Midbrain (tissue), 1 donor: ENCODE measurements at regions not wholly inside any gene's neighbourhood (a gene's known extent, or its start where the extent isn't known, plus 50 kb on each side); places are given as distances from the start of the nearest gene placed in this dataset.
"Not testable (repeated sequence)": the region's sequence is repeated elsewhere in the genome, so short reads cannot be mapped to it uniquely, and the experiment has no call there.

Source experiments
- DNase-seq: peaks from one replicate; lab custom pipeline; 2025; lab: John Stamatoyannopoulos, UW

DNA sequence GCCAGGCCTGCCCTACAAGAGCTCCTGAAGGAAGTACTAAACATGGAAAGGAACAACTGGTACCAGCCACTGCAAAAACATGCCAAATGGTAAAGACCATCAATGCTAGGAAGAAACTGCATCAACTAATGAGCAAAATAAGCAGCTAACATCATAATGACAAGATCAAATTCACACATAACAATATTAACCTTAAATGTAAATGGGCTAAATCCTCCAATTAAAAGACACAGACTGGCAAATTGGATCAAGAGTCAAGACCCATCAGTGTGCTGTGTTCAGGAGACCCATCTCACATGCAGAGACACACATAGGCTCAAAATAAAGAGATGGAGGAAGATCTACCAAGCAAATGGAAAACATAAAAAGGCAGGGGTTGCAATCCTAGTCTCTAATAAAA lies 119.0 kb upstream of the CARMIL1 start:
- not testable (repeated sequence) for DNase-seq

DNA sequence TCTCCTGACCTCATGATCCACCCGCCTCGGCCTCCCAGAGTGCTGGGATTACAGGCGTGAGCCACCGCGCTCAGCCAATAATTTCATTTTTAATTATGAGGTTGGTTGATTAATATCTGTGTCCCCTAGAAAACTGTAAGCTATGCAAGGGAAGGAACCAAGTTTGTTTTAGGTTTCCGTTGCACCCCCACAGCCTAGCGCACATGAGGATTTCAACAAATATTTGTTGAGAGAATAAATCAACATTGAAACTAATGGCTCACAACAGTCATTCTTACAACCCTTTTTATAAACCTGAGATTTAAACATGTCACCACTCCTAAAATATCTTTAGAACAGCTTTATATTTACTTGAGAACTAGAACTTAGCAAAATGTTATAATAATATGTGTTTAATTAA lies 114.0 kb upstream of the CARMIL1 start:
- no peak for DNase-seq

DNA sequence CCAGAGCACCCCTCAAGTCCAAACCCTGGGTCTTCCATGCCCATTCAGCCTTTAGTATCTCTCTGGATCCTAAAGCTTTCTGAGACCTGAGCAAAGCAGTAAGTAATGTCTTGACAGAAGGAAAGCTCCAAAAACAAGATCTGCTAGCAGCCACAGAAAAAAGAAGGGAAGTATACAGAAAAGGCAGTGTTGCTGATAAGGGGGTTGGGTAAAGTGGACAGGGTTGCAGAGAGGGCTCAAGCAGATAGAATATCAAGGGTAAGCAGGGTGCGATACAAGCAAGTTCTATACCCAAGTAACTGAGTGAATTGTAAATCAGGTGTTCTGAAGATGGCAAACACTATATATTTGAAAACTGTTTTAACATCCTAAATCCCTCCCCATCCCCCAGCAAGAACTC lies 113.4 kb upstream of the CARMIL1 start:
- no peak for DNase-seq

DNA sequence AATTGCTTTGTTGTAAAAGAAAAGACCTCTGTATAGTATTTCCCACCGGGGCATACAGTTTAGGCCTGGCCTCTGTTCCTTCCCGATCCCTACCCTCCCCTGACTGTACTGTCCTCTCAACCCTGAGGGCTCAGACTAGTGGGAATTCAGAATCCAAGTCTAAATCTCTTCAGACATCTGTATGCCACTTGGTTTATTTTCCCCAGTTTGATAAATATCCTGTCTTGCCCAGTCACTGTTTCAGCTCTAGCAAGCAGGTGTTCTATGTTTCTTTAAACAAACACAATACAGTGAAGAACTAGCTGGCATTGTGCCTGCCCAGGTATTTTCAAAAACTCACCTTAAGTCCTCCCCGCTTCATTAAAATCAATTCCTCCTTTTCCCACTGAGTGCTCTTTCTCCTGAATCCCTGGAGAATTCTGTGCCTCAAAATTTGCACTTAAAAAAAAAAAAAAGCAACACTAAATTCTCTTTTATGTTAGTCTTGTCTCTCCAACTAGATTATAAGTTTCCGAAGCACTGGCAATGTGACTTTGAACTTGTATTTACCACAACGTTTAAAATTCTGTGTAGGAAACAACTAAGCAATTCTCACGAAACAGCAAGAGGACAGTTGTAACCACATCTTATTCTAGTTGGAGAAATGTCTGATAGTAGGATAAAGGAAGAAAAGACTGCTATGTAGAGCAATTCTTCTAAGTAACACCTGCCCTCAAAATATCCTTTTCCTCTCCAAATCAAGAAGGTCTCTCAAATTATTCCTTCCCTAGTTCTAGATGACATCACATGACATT lies 112.0 kb upstream of the CARMIL1 start:
- no peak for DNase-seq

DNA sequence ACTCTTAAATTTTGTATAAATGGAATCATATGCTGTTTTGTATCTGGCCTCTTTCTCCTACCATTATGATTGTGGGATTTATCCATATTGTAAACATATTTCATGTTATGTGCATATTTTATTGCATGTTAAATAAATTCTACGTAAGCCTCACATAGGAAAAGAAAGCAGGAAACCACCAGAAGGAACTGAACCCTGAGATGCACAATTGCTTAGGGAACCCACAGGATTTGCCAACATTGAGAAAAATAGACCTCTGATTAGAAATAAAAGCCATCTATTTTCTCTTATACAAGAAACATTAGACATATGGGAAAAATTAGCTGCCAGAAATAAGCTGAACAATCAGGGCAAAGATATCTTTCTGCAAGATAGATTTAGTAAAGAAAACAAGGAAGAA lies 111.2 kb upstream of the CARMIL1 start:
- no peak for DNase-seq

DNA sequence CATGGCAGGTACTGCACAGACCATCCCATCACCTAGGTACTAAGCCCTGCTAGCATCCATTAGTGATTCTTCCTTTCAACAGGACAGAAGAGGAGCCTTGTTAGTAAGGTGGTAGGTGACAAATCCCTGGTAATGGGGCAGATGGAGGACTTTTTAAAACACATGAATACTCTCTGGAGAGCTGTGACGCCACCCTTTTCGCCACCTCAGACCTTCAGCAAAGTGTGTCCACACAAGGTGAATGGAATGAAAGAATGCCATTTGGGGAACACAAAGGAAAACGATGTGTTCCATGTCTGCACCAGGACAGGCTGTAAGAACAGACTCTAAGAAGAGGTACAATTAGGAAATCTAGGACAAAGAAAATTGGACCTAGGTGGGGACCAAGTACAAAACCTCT lies 110.5 kb upstream of the CARMIL1 start:
- no peak for DNase-seq

DNA sequence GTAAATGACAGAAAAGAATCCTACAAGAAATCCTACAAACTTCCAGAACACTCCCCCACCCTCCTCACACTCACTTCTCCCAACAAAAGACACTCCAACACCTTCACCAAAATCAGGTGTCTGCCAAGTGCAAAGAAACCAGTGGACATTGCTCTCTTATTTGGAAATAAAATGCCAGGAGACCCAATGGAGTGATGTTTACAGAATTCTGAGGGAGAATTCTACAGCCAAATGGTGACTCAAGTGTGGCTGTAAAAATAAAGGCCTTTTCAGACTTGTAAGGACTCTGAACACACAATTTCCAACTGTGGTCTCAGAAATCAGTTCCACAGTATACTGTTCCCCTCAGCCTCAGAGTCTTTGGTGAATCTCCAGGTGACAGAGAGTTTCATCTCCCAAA lies 109.6 kb upstream of the CARMIL1 start:
- DNase-seq, result no peak

DNA sequence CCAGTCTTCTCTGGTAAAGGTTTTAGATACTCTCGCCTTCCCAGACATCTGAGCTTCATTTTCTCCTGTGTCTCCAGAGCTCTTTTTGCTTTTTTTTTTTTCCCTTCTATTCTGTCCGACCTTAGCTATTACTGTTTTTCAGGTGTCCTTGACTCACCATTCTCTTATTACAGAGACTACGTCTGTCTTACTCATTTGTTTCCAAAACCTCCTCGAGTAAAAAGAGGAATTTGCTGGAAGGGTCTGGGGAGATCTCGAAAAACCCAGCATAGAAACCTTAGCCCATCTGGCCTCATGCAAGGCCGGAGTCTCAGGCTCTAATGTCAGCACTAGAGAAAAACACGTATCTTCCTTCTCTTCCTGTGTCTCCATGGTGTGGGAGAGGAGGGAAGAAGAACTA lies 109.2 kb upstream of the CARMIL1 start:
- DNase-seq, result no peak

DNA sequence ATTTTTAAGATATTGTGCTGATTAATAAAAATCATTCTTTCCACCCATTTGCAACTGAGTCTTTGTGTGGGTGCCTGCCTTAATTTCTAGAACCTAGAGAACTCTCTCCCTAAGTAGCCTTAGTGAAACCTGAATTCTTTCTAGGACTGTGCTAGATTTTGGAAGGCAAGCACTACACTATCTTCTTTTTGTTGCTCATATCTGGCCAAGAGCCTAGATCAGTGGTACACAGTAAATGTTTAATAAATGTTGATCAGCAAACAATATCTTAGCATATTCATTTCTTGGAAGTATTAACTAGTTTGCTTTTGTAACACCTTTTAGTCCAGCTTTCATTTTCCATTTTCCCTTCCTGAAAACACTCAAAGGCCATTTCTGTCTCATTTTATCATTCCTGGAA lies 108.5 kb upstream of the CARMIL1 start:
- no peak for DNase-seq

DNA sequence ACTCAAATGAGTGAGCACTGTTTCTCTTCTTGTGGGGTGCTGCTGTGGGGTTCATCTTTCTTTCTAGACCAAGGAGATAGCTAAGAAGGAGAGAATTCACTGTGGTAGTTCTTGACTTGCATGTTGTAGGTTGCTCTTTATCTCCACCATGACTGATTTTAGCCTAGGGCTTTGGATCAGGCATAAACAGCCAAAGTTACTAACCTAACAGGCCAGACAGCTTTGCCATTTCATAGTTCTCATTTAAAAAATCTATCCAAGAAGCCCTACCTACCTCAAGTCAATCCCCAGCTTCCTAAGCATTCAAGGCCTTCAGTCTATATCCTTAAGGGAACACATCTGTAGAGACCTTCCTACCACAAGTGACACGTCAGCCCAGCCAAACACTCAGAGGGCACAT lies 107.9 kb upstream of the CARMIL1 start:
- DNase-seq, result no peak

DNA sequence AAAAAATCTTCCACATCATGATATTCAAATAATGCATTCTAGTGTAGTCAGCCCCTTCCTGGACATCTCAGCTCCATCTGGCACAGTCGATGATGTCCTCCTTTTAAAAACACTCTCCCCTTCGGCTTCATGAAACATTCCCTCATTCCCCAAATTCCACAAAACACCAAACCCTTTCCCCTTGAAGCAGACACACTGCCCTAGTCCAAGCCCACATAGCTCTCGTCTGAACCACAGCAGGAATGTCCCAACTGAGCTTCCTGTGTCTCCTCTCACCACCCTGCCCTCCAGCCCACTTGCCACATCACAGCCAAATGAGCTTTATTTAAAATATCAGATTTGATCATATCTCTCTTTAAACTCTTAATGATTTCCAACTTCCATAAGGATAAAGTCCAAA lies 106.4 kb upstream of the CARMIL1 start:
- DNase-seq, result no peak

DNA sequence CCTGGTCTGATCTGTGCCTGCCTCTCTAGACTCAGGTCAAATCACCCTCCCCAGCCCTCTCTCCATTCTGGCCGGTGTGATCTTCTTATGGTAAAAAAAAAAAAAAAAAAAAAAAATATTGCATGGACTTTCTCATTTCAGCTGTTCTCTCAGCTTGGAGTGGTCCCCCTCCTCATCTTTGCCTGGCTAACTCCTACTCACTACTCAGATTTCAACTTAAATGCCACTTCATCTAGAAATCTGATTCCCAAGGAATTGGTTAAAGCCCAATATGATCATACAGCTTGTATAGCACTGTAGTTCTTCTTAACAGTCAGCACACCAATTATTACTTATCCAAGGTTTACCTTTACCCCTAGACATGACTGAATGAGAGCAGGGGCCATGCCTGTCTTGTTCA lies 105.9 kb upstream of the CARMIL1 start:
- no peak for DNase-seq

DNA sequence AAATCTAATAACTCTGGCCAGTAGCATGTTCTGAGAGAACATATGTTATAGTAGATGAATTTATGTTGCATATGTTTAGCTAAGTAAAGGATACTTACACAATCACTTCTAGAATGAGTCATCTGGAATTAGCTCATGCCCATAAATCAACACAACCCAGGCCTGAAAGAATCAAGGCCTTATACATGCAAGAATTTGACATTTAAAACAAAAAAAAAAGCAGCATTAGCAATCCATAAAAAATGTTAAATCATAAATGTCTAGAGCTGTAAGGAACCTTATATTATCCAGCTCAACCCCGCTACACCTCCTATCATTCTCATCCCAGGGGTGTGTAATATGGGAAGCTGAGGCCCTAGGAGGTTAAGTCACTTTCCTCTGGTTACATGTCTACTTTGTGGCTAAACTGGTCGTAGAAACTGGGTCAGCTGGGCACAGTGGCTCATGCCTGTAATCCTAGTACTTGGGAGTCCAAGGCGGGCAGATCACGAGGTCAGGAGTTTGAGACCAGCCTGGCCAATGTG lies 105.2 kb upstream of the CARMIL1 start:
- DNase-seq, result no peak

DNA sequence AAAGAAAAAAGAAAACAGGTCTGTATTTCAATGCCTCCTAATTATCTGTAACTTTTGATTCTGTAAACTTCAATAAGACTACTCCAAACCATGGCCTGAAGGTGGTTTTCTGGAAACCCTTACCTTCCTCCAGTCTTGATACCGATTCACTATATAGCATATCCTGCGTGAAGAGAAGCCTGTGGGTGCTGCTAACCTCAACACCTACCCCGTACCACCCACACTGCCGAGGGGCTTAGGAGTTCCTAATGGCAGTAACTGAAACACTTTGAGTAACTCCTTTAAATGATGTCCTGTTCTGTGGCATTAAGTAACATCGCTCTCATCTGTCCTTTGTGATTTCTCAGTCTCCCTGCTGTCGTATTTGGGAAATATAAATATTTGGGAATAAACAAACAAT lies 104.5 kb upstream of the CARMIL1 start:
- DNase-seq, result no peak

DNA sequence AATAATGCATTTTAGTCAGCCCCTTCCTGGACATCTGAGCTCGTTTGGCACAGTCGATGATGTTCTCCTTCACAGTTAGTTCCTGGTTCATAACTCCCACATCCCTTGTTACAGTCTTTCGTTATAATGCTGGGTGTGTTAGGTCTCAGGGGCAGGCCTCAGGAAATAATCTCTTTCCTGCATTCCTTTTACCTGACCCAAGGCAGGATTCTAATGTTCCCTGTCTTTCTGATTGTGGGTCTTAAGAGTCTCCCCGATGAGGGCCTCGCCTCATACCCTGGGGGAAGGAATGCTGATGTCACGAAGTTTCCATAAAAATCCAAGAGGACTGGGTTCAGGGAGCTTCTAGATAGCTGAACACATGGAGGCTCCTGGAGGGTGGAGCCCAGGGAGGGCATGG lies 104.0 kb upstream of the CARMIL1 start:
- no peak for DNase-seq

DNA sequence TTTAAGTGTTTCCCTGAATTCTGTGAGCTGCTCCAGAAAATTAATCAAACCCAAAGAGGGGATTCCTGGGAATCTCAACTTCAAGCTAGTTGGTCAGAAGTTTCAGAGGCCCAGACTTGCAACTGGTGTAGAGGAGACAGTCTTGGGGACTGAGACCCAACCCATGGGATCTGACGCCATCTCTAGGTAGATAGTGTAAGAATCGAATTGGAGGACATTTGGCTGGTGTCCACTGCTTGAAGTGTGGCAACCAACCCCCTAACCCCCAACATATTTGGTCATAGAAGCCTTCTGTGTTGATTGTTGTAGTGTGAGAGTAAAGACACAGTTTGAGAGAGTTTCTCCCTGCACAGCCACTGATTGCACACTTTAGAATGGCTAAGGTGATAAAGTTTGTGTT lies 103.5 kb upstream of the CARMIL1 start:
- no peak for DNase-seq

DNA sequence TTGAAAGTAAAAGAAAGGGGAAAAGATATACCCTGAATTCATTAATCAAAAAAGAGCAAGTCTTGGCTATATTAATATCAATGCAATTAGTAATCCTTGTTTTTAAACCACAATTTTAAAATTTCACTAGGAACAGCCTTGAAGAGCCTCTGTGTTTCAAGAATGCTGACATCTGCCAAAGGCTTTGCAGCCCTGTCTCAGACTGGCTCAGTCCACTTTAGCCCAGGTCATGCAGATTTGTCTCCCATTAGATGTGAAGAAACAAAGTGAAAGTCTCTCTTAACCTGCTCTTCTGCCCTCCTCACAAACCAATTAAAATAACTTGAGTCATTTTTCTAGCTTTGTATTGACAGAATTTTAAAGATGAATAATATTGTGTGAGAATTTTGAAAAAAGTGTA lies 102.7 kb upstream of the CARMIL1 start:
- no peak for DNase-seq

DNA sequence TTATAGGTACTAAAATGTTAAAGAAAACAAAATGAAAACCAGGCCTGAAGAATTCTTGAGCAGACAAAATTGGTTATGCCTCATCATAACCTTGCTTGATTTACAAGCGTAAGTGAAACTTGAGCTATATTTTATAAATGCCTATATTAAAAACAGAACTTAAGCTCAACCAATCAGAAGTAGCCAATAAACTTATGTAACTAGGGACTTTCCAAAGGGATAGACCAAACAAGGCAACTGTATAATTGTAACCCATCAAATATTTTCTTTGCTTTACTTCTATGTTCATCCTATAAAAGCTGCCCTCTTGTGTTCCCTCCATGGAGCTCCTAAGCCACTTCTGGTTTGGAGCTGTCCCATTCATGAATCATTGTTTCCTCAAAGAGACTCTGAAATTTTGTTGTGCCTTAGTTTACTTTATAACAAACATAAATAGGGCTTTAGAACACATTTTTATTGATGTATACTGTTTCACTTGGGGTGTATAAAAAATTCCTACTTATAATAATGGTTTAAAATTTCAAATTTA lies 101.6 kb upstream of the CARMIL1 start:
- no peak for DNase-seq

DNA sequence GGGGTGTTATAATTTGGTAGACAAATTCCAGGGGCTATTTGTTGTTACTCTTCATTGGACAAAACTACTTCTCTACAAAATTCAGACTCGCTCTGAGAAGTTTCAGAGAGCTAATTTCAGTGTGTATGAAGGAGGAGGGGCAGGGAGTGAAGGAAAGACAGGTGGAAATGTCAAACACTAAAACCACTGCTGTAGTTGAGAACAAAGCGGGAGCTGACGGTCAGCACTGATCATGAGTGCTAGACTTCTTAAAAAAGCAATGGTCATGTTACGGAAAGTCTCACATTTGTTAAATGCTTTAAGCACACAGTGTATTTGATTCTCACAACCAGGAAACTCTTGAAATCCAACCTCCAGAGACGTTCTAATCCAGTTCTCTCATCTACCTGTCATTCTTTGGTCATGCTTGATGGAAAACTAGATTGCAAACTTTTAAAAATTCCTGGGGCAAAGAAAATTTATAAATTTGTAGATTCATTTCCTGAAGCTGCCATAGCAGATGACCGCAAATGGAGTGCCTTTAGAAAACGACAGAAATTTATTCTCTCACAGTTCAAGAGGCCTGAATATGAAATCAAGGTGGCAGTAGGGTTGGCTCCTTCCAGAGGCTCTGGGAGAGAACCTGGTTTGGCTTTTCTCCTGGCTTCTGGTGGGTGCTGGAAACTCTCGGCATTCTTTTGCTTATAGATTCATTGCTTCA lies 100.7 kb upstream of the CARMIL1 start:
- no peak for DNase-seq

DNA sequence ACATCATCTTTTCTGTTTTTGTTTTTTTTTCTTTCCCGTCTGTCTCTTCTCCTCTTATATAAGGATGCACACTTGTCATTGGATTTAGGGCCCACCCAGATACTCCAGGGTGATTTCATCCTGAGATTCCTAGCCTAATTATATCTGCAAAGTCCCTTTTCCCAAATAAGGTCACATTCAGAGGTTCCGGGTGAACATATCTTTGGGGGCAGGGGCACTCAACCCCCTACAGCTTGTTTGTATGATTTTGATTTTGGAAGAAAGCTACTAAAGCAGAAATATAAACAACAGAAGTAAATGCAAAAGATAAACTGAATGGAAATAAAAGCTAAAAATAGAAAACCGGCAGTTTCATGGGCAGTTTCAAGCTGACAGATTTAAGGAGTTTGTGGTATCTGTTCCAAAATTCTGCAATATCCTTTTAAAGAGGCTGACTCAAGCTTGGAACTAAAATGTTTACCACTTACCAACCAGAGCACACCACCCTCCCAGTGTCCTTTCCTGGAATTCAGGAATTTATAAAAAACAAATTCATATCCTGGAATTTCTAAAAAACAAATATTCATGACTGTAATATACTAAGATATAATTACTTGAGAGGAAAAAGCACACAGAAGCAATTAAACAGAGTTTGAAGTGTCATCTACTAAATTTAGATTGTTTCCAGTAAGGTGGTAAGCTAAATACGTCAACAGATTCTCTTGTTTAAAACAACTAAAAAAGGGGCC lies 100.0 kb upstream of the CARMIL1 start:
- no peak for DNase-seq

DNA sequence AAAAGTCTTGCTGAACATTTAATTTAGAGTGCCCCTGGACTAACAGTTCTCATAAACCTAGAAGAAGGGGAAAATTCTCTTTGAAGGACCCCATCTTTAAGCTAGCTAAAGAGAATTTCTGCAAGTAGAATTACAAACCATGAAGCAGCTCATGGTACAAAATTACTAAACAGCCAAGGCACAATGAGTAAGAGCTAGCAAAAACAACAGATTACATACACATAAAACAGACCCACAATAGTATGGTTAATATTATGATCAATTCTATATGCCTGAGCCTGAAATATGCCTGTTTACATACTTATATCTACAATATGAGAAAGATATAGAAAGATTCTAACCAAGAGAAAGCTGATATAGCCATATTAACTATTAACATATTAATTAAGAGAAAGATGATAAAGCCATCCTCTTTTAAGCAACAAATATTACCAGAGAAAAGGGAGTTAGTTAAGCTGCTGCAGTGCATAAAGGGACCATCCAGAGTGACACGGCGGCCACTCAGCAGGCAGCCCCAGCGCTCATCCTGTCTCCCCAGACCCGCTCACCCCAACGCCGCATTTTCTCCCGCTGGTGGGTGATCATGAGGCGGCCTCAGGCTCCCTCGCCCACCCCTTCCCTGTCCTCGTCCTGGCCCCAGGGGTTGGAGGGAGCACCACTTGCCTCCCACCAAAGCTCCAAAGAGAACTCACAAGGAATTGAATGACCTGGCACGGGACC lies 98.4 kb upstream of the CARMIL1 start:
- no peak for DNase-seq

DNA sequence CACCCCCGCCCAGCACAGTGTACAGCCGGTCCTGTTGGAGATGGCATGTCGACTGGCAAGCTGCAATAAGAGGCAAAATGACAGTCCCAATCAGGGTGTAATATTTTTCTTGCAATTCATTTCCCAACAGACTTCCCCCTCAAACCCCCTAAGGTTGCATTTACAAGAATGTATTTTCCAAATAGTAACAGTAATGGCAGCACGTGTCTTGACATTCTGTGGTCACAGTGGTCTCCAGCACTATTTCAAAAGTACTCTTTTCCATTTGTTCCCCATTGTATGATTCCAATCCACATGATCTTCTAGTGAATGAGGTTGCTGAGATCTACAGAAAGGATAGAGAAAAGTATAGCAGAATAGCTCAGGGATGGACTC lies 97.8 kb upstream of the CARMIL1 start:
- DNase-seq, result no peak
